Neuronal stem cell (in vitro differentiated cells): ENCODE measurements at regions not wholly inside any gene's neighbourhood (a gene's known extent, or its start where the extent isn't known, plus 50 kb on each side); places are given as distances from the start of the nearest gene placed in this dataset.
A peak's percentile ranks its signal among the peaks of the same experiment; 100 is the strongest.

Experiments used
- DNase-seq: peaks from one replicate; pipeline ENCODE4 v3.0.0-alpha.2; 2013; ENCODE audit warnings: low spot score
- H2AFZ ChIP-seq: one replicate; pipeline ENCODE4 v1.6.1; 2013; ENCODE audit warnings: mild to moderate bottlenecking, low read length, inconsistent platforms
- H2AK5ac ChIP-seq: 2 replicates; pipeline ENCODE4 v1.6.1; 2013; ENCODE audit warnings: low read depth, mild to moderate bottlenecking, inconsistent platforms, low read length, moderate library complexity, mixed read lengths
- H2BK120ac ChIP-seq: 2 replicates; pipeline ENCODE4 v1.6.1; 2013; ENCODE audit warnings: low read depth, mild to moderate bottlenecking, inconsistent platforms, low read length, moderate library complexity, mixed read lengths
- H2BK12ac ChIP-seq: one replicate; pipeline ENCODE4 v1.6.1; 2013; ENCODE audit warnings: low read length, inconsistent platforms
- H2BK15ac ChIP-seq: 2 replicates; pipeline ENCODE4 v1.6.1; 2013; ENCODE audit warnings: mild to moderate bottlenecking, low read length, inconsistent platforms, mixed read lengths
- H2BK5ac ChIP-seq: one replicate; pipeline ENCODE4 v1.6.1; 2013; ENCODE audit warnings: inconsistent platforms, mild to moderate bottlenecking, low read length, moderate library complexity
- H3K14ac ChIP-seq: one replicate; pipeline ENCODE4 v1.6.1; 2013; ENCODE audit warnings: low read length, inconsistent platforms
- H3K18ac ChIP-seq: 2 replicates; pipeline ENCODE4 v1.6.1; 2013; ENCODE audit warnings: low read length, inconsistent platforms
- H3K23ac ChIP-seq: 2 replicates; pipeline ENCODE4 v1.6.1; 2013; ENCODE audit warnings: low read depth, mild to moderate bottlenecking, mixed read lengths, low read length, inconsistent platforms; ENCODE audit not compliant: poor library complexity
- H3K27ac ChIP-seq: replicated peaks from 3 replicates; pipeline ENCODE4 v1.5.1; 2013; ENCODE audit warnings: low read length, inconsistent platforms
- H3K27me3 ChIP-seq, 3 experiments: 2 replicates each; pipeline ENCODE4 v1.6.1; 2013; ENCODE audit warnings: low read length in 3 of 3, mild to moderate bottlenecking in 2 of 3, inconsistent platforms in 1 of 3, low read depth in 1 of 3, mixed read lengths in 1 of 3, moderate library complexity in 1 of 3; ENCODE audit not compliant: control insufficient read depth in 3 of 3, insufficient read depth in 3 of 3
- H3K36me3 ChIP-seq, 2 donors: replicated peaks in 1 of 2; 2 replicates each; pipeline ENCODE4 v1.6.1; 2013; ENCODE audit warnings: low read length in 2 of 2; ENCODE audit not compliant: control insufficient read depth in 2 of 2, insufficient read depth in 2 of 2
- H3K4ac ChIP-seq: 2 replicates; pipeline ENCODE4 v1.6.1; 2013; ENCODE audit warnings: inconsistent platforms, mild to moderate bottlenecking, low read length, moderate library complexity
- H3K4me1 ChIP-seq, 2 donors: 1 replicate in 1 of 2; 2 replicates in 1 of 2; pipeline ENCODE4 v1.6.1; 2013; ENCODE audit warnings: low read length in 2 of 2, low read depth in 1 of 2; ENCODE audit not compliant: control insufficient read depth in 2 of 2, insufficient read depth in 1 of 2
- H3K4me2 ChIP-seq: one replicate; pipeline ENCODE4 v1.6.1; 2013; ENCODE audit warnings: mild to moderate bottlenecking, low read length, inconsistent platforms; ENCODE audit not compliant: insufficient read depth, poor library complexity, severe bottlenecking
- H3K4me3 ChIP-seq, 2 donors: 2 replicates each; pipeline ENCODE4 v1.5.1; 2013; ENCODE audit warnings: low read length in 2 of 2, mild to moderate bottlenecking in 2 of 2, inconsistent platforms in 1 of 2, moderate library complexity in 1 of 2
- H3K79me1 ChIP-seq: one replicate; pipeline ENCODE4 v1.6.1; 2013; ENCODE audit warnings: low read depth, mild to moderate bottlenecking, inconsistent platforms, low read length, moderate library complexity
- H3K9ac ChIP-seq: one replicate; pipeline ENCODE4 v1.6.1; 2013; ENCODE audit warnings: mild to moderate bottlenecking, low read depth, low read length, inconsistent platforms; ENCODE audit not compliant: poor library complexity
- H3K9me3 ChIP-seq, 2 donors: replicated peaks in 1 of 2; 2 replicates each; pipeline versions ENCODE3 to v1.6.1; 2013; ENCODE audit warnings: low read length in 2 of 2, mild to moderate bottlenecking in 2 of 2, inconsistent platforms in 1 of 2, low read depth in 1 of 2, mixed read lengths in 1 of 2, moderate library complexity in 1 of 2; ENCODE audit not compliant: control insufficient read depth in 2 of 2, insufficient read depth in 1 of 2
- H4K8ac ChIP-seq: one replicate; pipeline ENCODE4 v1.6.1; 2013; ENCODE audit warnings: low read depth, mild to moderate bottlenecking, inconsistent platforms, low read length, moderate library complexity
- H4K91ac ChIP-seq: one replicate; pipeline ENCODE4 v1.6.1; 2013; ENCODE audit warnings: low read length, low read depth, mild to moderate bottlenecking, inconsistent platforms; ENCODE audit not compliant: poor library complexity
- WGBS, 2 donors: extraction: QIAGEN DNeasy Blood & Tissue Kit; methylation state at CpG; one replicate each; pipeline ENCODE4 v1.1.7; 2013; ENCODE audit warnings: missing lambda C conversion rate in 2 of 2, mixed read lengths in 1 of 2; ENCODE audit not compliant: insufficient read length in 2 of 2, insufficient replicate concordance in 1 of 2; ENCODE audit errors: extremely low coverage in 2 of 2; 5-methylcytosine and 5-hydroxymethylcytosine counted together

DNA sequence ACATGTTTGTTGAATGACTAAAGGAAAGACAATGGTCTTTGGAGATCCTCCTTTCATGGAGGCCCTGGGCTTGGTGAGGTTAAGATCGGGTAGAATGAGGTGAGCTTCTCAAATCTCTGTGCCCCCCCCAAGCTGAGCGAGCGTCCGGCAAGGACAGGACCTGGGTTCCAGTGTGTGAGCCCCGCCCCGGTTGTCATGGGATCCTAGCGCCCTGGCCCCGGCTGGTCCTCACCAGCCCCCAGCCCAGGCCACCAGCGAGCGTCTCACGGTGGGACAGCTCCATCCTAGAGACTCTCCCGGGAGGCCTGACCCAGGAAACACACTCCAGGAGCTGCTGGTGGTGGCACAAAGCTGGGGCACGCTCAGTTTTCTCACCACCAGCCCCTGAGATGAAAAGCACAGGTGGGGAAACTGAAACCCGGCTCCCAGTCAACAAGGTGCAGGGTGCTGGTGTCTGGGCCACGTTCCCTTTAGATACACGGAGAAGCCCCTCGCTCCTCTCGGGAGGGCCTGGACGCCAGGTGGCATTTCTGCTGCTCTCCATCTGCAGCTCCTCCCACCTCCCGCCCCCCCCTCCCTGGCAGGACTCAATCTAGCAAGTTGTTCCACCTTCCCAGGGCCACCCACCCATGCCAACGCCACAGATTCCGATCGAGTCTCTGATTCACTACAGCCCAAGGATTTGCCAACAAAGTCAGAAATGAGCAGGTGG lies 131.3 kb upstream of the PPP1R26 start:
- no CpG with 5 or more reads among the region's 23 CpGs for WGBS, 2 donors
- no peak for DNase-seq
- no peak overlapping the region for H3K4ac ChIP-seq
- no peak overlapping the region for H3K4me2 ChIP-seq
- peak overlapping the region; percentile 35 for H3K18ac ChIP-seq
- peaks cover 0 to 62% (median 0%) of the 10 kb centered on the region in 3 experiments for H3K27me3 ChIP-seq
- no peak overlapping the region for H2BK5ac ChIP-seq
- H3K4me1 ChIP-seq = peaks cover 0 to 4% of the 10 kb centered on the region in 2 donors
- H3K36me3 ChIP-seq = no peaks in the 10 kb centered on the region
- peak overlapping the region; percentile 32 for H3K14ac ChIP-seq
- no peak overlapping the region for H2BK120ac ChIP-seq
- H3K9me3 ChIP-seq = peaks cover 0 to 2% of the 10 kb centered on the region in 2 donors
- no peak overlapping the region for H3K9ac ChIP-seq
- no peaks in the 10 kb centered on the region for H3K79me1 ChIP-seq
- peak overlapping the region; percentile 51 for H2AK5ac ChIP-seq
- H2BK15ac ChIP-seq = no peak overlapping the region
- no peak overlapping the region for H4K8ac ChIP-seq
- H3K27ac ChIP-seq = no peak overlapping the region
- H2BK12ac ChIP-seq = no peak overlapping the region
- H3K23ac ChIP-seq = no peak overlapping the region
- no peak overlapping the region for H4K91ac ChIP-seq
- no peak overlapping the region for H3K4me3 ChIP-seq
- no peak overlapping the region for H2AFZ ChIP-seq

DNA sequence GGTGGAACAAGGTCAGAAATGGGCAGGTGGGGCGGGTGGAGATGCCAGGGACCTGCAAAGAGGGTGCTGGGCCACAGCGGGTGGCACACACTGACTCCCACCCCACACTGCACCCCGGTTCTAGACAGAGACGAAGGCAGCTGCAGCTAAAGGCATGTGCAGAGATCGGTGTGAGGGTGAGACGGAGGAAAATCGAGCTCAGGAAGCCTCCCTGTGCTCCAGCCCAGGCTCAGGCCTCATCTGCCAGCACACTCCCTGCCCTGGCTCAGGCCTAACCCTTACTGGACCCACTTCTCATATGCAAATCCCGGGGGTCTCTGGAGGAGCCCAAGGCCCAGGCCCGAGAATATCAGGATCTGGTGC lies 130.8 kb upstream of the PPP1R26 start:
- no CpG with 5 or more reads among the region's 9 CpGs for WGBS, 2 donors
- Histone ChIP-seq H2AFZ (no peak overlapping the region), H3K27ac (no peak overlapping the region), H2AK5ac (no peak overlapping the region), H2BK15ac (no peak overlapping the region), H2BK12ac (no peak overlapping the region), H3K4me1 (peaks cover 0 to 5% of the 10 kb centered on the region in 2 donors), H3K36me3 (no peaks in the 10 kb centered on the region), H3K18ac (peak overlapping the region; percentile 35), H3K4me3 (no peak overlapping the region), H3K79me1 (no peaks in the 10 kb centered on the region), H3K27me3 (peaks cover 0 to 62% (median 0%) of the 10 kb centered on the region in 3 experiments), H2BK5ac (no peak overlapping the region), H4K8ac (no peak overlapping the region), H3K9ac (no peak overlapping the region), H2BK120ac (no peak overlapping the region), H4K91ac (no peak overlapping the region), H3K4ac (no peak overlapping the region), H3K9me3 (peaks cover 0 to 2% of the 10 kb centered on the region in 2 donors), H3K14ac (no peak overlapping the region), H3K23ac (no peak overlapping the region), H3K4me2 (no peak overlapping the region)
- no peak for DNase-seq

DNA sequence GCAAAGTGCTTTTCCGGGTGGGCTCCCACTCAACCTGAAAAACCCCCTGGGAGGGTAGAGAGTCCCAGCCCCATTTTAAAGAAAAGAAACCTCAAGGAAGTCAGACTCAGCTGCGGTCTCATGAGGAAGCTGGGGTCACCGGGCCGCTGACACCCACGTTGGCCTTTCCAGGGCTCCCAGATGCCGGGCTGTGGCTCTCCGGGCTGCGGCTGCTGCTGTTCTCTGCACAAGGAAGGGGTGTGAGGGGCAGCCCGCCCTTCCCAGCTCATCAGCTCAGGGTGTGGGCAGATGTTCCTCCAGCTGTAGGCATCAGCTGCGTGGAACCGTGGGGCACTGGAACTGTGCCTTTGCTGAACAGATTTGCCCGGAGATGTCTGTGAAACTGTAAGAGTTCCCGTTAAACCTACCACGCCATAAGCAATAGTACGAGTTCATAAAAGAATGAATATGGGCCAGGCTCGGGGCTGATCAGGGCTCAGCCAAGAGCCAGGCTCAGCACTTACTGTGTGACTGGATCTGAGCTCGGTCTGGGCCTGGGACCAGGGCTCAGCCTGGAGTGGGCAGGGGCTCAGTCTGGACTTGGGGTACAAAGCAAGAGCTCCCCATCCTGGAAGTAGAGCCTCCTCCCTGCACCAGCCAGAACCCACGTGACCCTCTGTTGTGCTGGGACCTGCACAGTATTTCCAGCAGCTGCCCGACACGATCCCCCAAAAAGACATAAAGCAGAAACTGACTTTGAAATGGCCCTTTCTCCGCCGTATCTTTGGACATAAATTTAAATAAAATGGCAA lies 130.2 kb upstream of the PPP1R26 start:
- peaks cover 0 to 58% (median 0%) of the 10 kb centered on the region in 3 experiments for H3K27me3 ChIP-seq

DNA sequence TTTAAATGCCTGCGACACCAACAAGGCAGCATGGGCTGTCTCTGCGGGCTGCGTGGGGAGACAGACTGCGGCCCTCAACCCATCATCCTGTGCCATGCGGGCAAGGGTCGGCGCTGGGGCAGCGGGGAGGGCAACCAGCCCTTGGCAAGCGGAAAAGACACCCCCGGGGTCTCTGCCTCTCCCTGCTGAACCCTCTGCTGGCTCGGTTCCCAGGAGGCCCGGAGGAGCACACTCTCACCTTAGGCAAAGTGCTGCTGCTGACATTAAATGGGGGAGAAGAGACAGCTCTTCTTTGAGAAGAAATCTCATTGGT lies 129.6 kb upstream of the PPP1R26 start:
- Histone ChIP-seq H3K9me3 (peaks cover 0 to 2% of the 10 kb centered on the region in 2 donors), H2AK5ac (no peak overlapping the region), H3K4me1 (peaks cover 0 to 5% of the 10 kb centered on the region in 2 donors), H3K18ac (peak overlapping the region; percentile 6), H3K14ac (no peak overlapping the region), H2BK5ac (no peak overlapping the region), H3K4me2 (no peak overlapping the region), H3K27ac (no peak overlapping the region), H3K23ac (no peak overlapping the region), H2BK120ac (no peak overlapping the region), H3K79me1 (no peaks in the 10 kb centered on the region), H3K4ac (no peak overlapping the region), H3K27me3 (peaks cover 0 to 52% (median 0%) of the 10 kb centered on the region in 3 experiments), H4K8ac (no peak overlapping the region), H4K91ac (no peak overlapping the region), H3K4me3 (no peak overlapping the region), H3K36me3 (no peaks in the 10 kb centered on the region), H2AFZ (no peak overlapping the region), H3K9ac (peak overlapping the region; percentile 27), H2BK12ac (no peak overlapping the region), H2BK15ac (no peak overlapping the region)
- DNase-seq = no peak
- no CpG with 5 or more reads among the region's 12 CpGs for WGBS, 2 donors

More for the DNA sequence above, 130.2 kb upstream of the PPP1R26 start:
- Histone ChIP-seq H3K36me3 (no peaks in the 10 kb centered on the region), H3K4me3 (no peak overlapping the region), H4K91ac (no peak overlapping the region), H3K14ac (no peak overlapping the region), H3K9ac (no peak overlapping the region), H4K8ac (no peak overlapping the region), H2BK5ac (no peak overlapping the region), H3K79me1 (no peaks in the 10 kb centered on the region), H3K9me3 (peaks cover 0 to 2% of the 10 kb centered on the region in 2 donors), H2BK120ac (no peak overlapping the region), H3K4ac (no peak overlapping the region), H3K4me1 (peaks cover 0 to 5% of the 10 kb centered on the region in 2 donors), H3K23ac (peak overlapping the region; percentile 61), H3K27ac (no peak overlapping the region), H3K18ac (no peak overlapping the region), H3K4me2 (no peak overlapping the region), H2BK12ac (no peak overlapping the region), H2BK15ac (no peak overlapping the region), H2AFZ (no peak overlapping the region), H2AK5ac (no peak overlapping the region)
- WGBS, 2 donors = no CpG with 5 or more reads among the region's 22 CpGs
- no peak for DNase-seq
